ENCODE measurements at regions not wholly inside any gene's neighbourhood (a gene's known extent, or its start where the extent isn't known, plus 50 kb on each side); places are given as distances from the start of the nearest gene placed in this dataset.

DNA sequence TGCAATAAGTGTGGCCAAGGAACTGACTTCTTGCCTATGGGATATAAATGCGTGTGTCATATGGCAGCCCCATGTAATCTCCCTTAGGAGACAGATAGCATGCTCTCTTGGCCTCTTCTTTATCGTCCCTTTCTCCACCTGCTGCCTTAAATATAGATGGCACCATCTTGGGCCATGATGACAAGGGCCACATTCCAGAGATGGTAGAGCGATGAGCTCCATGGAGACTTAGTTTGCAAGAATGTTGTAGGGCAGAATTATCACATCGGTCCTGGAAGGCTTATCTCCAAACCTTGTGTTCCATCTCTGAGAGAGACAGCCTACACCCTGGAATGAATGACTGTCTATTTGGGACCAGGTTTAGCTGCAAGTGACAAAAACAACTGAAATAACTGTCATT lies 536.7 kb downstream of the TNS1 start (continued):
- TF ChIP-seq FOXP1 (IDR thresholded peaks at IDR 0.05): no peak
- TF ChIP-seq FOXP1 (CRISPR knock-in tag; IDR thresholded peaks at IDR 0.05): no peak
- TF ChIP-seq HHEX (CRISPR knock-in tag; IDR thresholded peaks at IDR 0.05): no peak
- no peak for TF ChIP-seq ZNF44 (CRISPR knock-in tag; IDR thresholded peaks at IDR 0.05)
- TF ChIP-seq ZNF75D (CRISPR knock-in tag; IDR thresholded peaks at IDR 0.05; ENCODE audit: borderline replicate concordance): no peak

- Histone ChIP-seq H3K9ac (ENCODE audit: insufficient read depth, low read depth, low read length) (no peak overlapping the region), H3K9me3 (ENCODE audit: low read length) (no peaks in the 10 kb centered on the region), H3K4me2 (ENCODE audit: low read depth, low read length) (no peak overlapping the region), H3K4me1 (ENCODE audit: insufficient read depth, low read length) (no peaks in the 10 kb centered on the region), H2AFZ (ENCODE audit: low read length) (no peak overlapping the region), H3K27ac (ENCODE audit: extremely low read length, insufficient read depth, low read length) (no peak overlapping the region), H3K79me2 (ENCODE audit: insufficient read depth, low read length) (no peaks in the 10 kb centered on the region), H3K27me3 (ENCODE audit: control insufficient read depth in 1 of 2, insufficient read depth in 2 of 2, low read length in 2 of 2) (no peaks in the 10 kb centered on the region; a peak in 1 of 5 replicates), H3K4me3 (replicated peaks in 1 of 3; ENCODE audit: insufficient read depth in 1 of 3, low read depth in 2 of 3, low read length in 3 of 3) (no peak overlapping the region), H3K36me3 (replicated peaks in 1 of 2; ENCODE audit: control insufficient read depth in 1 of 2, insufficient read depth in 2 of 2, low read length in 2 of 2) (no peaks in the 10 kb centered on the region), H4K20me1 (ENCODE audit: insufficient read depth, low read length) (no peaks in the 10 kb centered on the region)
- TF ChIP-seq FOXP4 (CRISPR knock-in tag; IDR thresholded peaks at IDR 0.05) (no peak), NFE2L1 (CRISPR knock-in tag; IDR thresholded peaks at IDR 0.05; ENCODE audit: borderline replicate concordance) (no peak), ZNF44 (CRISPR knock-in tag; IDR thresholded peaks at IDR 0.05) (no peak), YEATS2 (CRISPR knock-in tag; IDR thresholded peaks at IDR 0.05; ENCODE audit: borderline replicate concordance) (no peak), ZNF550 (CRISPR knock-in tag; IDR thresholded peaks at IDR 0.05; ENCODE audit: borderline replicate concordance) (no peak), ZNF577 (CRISPR knock-in tag; IDR thresholded peaks at IDR 0.05; ENCODE audit: borderline replicate concordance, low read depth) (no peak), CEBPG (CRISPR knock-in tag; IDR thresholded peaks at IDR 0.05) (no peak), ZBTB38 (CRISPR knock-in tag; IDR thresholded peaks at IDR 0.05) (no peak), ZBTB1 (CRISPR knock-in tag; IDR thresholded peaks at IDR 0.05; ENCODE audit: borderline replicate concordance) (no peak), NFATC3 (CRISPR knock-in tag; IDR thresholded peaks at IDR 0.05) (no peak), HHEX (CRISPR knock-in tag; IDR thresholded peaks at IDR 0.05) (no peak), ESRRA (CRISPR knock-in tag; IDR thresholded peaks at IDR 0.05; ENCODE audit: low read depth) (no peak), ZNF292 (CRISPR knock-in tag; IDR thresholded peaks at IDR 0.05; ENCODE audit: borderline replicate concordance, low read depth) (no peak), ZNF530 (CRISPR knock-in tag; IDR thresholded peaks at IDR 0.05; ENCODE audit: low read depth) (no peak), PRPF4 (IDR thresholded peaks at IDR 0.05; ENCODE audit: low read depth, low read length, poor library complexity, severe bottlenecking) (no peak), KDM5B (CRISPR knock-in tag; IDR thresholded peaks at IDR 0.05; ENCODE audit: borderline replicate concordance) (no peak)
- BruUV-seq (replicated peaks): no TSS peak
- DNase-seq (ENCODE audit: low spot score): no peak
- FAIRE-seq: no peak
- 61% methylated on average over 2 of the region's 2 CpGs for WGBS (ENCODE audit: low lambda C conversion rate)
- no peak for ATAC-seq
- ChIA-PET CTCF (ENCODE audit: low intra/inter-chr PET ratio, low total read pairs) (no interaction called here), POLR2A (no interaction called here)
- in situ Hi-C loops (cut with HindIII; ENCODE audit: extremely low pct_ligation_motif_present, low pct_unique_long_range_greater_than_20kb): no loop called here
- intact Hi-C loops (cut with micrococcal nuclease; ENCODE audit: unreplicated experiment): no loop called here
Measured at GRCh38 chr2:217465100-217465499, 537.7 kb downstream of the TNS1 start.
